Endothelial cell of umbilical vein (primary cell): ENCODE measurements at regions not wholly inside any gene's neighbourhood (a gene's known extent, or its start where the extent isn't known, plus 50 kb on each side); places are given as distances from the start of the nearest gene placed in this dataset.
"Not testable (repeated sequence)": the region's sequence is repeated elsewhere in the genome, so short reads cannot be mapped to it uniquely, and the experiment has no call there.

Experiments used
- EZH2 ChIP-seq: IDR thresholded peaks from 2 replicates; pipeline ENCODE4 v1.6.1; 2012; ENCODE audit warnings: borderline replicate concordance, low read depth, mild to moderate bottlenecking, moderate library complexity, low read length, inconsistent platforms; ENCODE audit not compliant: severe bottlenecking
- POLR2A ChIP-seq: IDR thresholded peaks from 2 replicates; pipeline ENCODE4 v1.6.1; 2012; ENCODE audit warnings: low read depth, mild to moderate bottlenecking, control low read depth, low read length
- TF ChIP-seq, protein P1 (sequence below): IDR thresholded peaks from 2 replicates; pipeline ENCODE4 v1.6.1; 2011; ENCODE audit not compliant: insufficient read depth, insufficient read length
- TF ChIP-seq, protein P2 (sequence below), 2 donors: IDR thresholded peaks; 1 replicate in 1 of 2; 2 replicates in 1 of 2; pipeline ENCODE4 v1.5.1; 2011; ENCODE audit warnings: low read length in 2 of 2, mild to moderate bottlenecking in 2 of 2, moderate library complexity in 2 of 2, control low read depth in 1 of 2, inconsistent platforms in 1 of 2, low read depth in 1 of 2; ENCODE audit not compliant: insufficient read depth in 1 of 2; ENCODE audit errors: extremely low read depth in 1 of 2

- not testable (repeated sequence) for TF ChIP-seq POLR2A, EZH2
- TF ChIP-seq, protein P1, sequence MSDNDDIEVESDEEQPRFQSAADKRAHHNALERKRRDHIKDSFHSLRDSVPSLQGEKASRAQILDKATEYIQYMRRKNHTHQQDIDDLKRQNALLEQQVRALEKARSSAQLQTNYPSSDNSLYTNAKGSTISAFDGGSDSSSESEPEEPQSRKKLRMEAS, result not testable (repeated sequence)
- TF ChIP-seq, protein P2, sequence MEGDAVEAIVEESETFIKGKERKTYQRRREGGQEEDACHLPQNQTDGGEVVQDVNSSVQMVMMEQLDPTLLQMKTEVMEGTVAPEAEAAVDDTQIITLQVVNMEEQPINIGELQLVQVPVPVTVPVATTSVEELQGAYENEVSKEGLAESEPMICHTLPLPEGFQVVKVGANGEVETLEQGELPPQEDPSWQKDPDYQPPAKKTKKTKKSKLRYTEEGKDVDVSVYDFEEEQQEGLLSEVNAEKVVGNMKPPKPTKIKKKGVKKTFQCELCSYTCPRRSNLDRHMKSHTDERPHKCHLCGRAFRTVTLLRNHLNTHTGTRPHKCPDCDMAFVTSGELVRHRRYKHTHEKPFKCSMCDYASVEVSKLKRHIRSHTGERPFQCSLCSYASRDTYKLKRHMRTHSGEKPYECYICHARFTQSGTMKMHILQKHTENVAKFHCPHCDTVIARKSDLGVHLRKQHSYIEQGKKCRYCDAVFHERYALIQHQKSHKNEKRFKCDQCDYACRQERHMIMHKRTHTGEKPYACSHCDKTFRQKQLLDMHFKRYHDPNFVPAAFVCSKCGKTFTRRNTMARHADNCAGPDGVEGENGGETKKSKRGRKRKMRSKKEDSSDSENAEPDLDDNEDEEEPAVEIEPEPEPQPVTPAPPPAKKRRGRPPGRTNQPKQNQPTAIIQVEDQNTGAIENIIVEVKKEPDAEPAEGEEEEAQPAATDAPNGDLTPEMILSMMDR (IDR thresholded peaks at IDR 0.05; ENCODE audit: extremely low read depth in 1 of 2, insufficient read depth in 1 of 2, low read depth in 1 of 2, low read length in 2 of 2), result not testable (repeated sequence)
Measured at GRCh38 chr11:37431633-37432230, 833.7 kb upstream of the RAG2 start.
